ENCODE measurements at regions not wholly inside any gene's neighbourhood (a gene's known extent, or its start where the extent isn't known, plus 50 kb on each side); places are given as distances from the start of the nearest gene placed in this dataset.

GRCh38 chr11:128105511-128105910 is 481.8 kb downstream of the ETS1 start:
- no peaks in the 10 kb centered on the region for H3F3A ChIP-seq (ENCODE audit: low read depth)
- H3K9me2 ChIP-seq (replicated peaks; ENCODE audit: low read depth, low read length) = no peaks in the 10 kb centered on the region
- H3K79me2 ChIP-seq (ENCODE audit: insufficient read depth, low read length) = no peaks in the 10 kb centered on the region
- H3K36me3 ChIP-seq (ENCODE audit: insufficient read depth, low read length) = no peaks in the 10 kb centered on the region
- no peaks in the 10 kb centered on the region for H3K9me3 ChIP-seq (ENCODE audit: insufficient read depth, low read depth, low read length)
- H3K4me3 ChIP-seq (ENCODE audit: low read length, poor library complexity, severe bottlenecking) = no peak overlapping the region
- no peaks in the 10 kb centered on the region for H3K4me1 ChIP-seq (ENCODE audit: insufficient read depth, low read length, poor library complexity, severe bottlenecking)
- H3K27me3 ChIP-seq (ENCODE audit: insufficient read depth, low read length, poor library complexity, severe bottlenecking) = no peaks in the 10 kb centered on the region
- TF ChIP-seq CTCF (conservative IDR thresholded peaks at IDR 0.05; ENCODE audit: low read length) = no peak
- TF ChIP-seq EZH2phosphoT487 (IDR thresholded peaks at IDR 0.05; ENCODE audit: borderline replicate concordance) = no peak
- H3K9ac ChIP-seq (ENCODE audit: low read depth, low read length, poor library complexity, severe bottlenecking) = no peak overlapping the region
- H4K20me1 ChIP-seq (ENCODE audit: insufficient read depth, low read length, poor library complexity, severe bottlenecking) = no peaks in the 10 kb centered on the region
- H3K4me2 ChIP-seq (ENCODE audit: low read depth, low read length, poor library complexity, severe bottlenecking) = no peak overlapping the region
- no peak overlapping the region for H2AFZ ChIP-seq (ENCODE audit: low read length)

- Histone ChIP-seq H3K4me2 (ENCODE audit: low read depth, low read length, poor library complexity, severe bottlenecking) (no peak overlapping the region), H3K4me1 (ENCODE audit: insufficient read depth, low read length, poor library complexity, severe bottlenecking) (no peaks in the 10 kb centered on the region), H3K27me3 (ENCODE audit: insufficient read depth, low read length, poor library complexity, severe bottlenecking) (no peaks in the 10 kb centered on the region), H3K9ac (ENCODE audit: low read depth, low read length, poor library complexity, severe bottlenecking) (no peak overlapping the region), H4K20me1 (ENCODE audit: insufficient read depth, low read length, poor library complexity, severe bottlenecking) (no peaks in the 10 kb centered on the region), H3K4me3 (ENCODE audit: low read length, poor library complexity, severe bottlenecking) (no peak overlapping the region), H3K9me3 (ENCODE audit: insufficient read depth, low read depth, low read length) (no peaks in the 10 kb centered on the region), H3F3A (ENCODE audit: low read depth) (no peaks in the 10 kb centered on the region), H3K36me3 (ENCODE audit: insufficient read depth, low read length) (no peaks in the 10 kb centered on the region), H3K79me2 (ENCODE audit: insufficient read depth, low read length) (no peaks in the 10 kb centered on the region), H3K9me2 (replicated peaks; ENCODE audit: low read depth, low read length) (no peaks in the 10 kb centered on the region), H2AFZ (ENCODE audit: low read length) (no peak overlapping the region)
- TF ChIP-seq CTCF (conservative IDR thresholded peaks at IDR 0.05; ENCODE audit: low read length) (no peak), EZH2phosphoT487 (IDR thresholded peaks at IDR 0.05; ENCODE audit: borderline replicate concordance) (no peak)
Observed at GRCh38 chr11:128103278-128103873, 484.0 kb downstream of the ETS1 start.

GRCh38 chr11:128098781-128099180 is 488.6 kb downstream of the ETS1 start:
- Histone ChIP-seq H3K36me3 (ENCODE audit: insufficient read depth, low read length) (no peaks in the 10 kb centered on the region), H3K27me3 (ENCODE audit: insufficient read depth, low read length, poor library complexity, severe bottlenecking) (no peaks in the 10 kb centered on the region), H3K4me1 (ENCODE audit: insufficient read depth, low read length, poor library complexity, severe bottlenecking) (no peaks in the 10 kb centered on the region), H3K9me3 (ENCODE audit: insufficient read depth, low read depth, low read length) (no peaks in the 10 kb centered on the region), H3K4me2 (ENCODE audit: low read depth, low read length, poor library complexity, severe bottlenecking) (no peak overlapping the region), H3F3A (ENCODE audit: low read depth) (no peaks in the 10 kb centered on the region), H2AFZ (ENCODE audit: low read length) (no peak overlapping the region), H3K9me2 (replicated peaks; ENCODE audit: low read depth, low read length) (no peaks in the 10 kb centered on the region), H4K20me1 (ENCODE audit: insufficient read depth, low read length, poor library complexity, severe bottlenecking) (no peaks in the 10 kb centered on the region), H3K9ac (ENCODE audit: low read depth, low read length, poor library complexity, severe bottlenecking) (no peak overlapping the region), H3K79me2 (ENCODE audit: insufficient read depth, low read length) (no peaks in the 10 kb centered on the region), H3K4me3 (ENCODE audit: low read length, poor library complexity, severe bottlenecking) (no peak overlapping the region)
- TF ChIP-seq CTCF (conservative IDR thresholded peaks at IDR 0.05; ENCODE audit: low read length) (no peak), EZH2phosphoT487 (IDR thresholded peaks at IDR 0.05; ENCODE audit: borderline replicate concordance) (no peak)
